ENCODE measurements at regions not wholly inside any gene's neighbourhood (a gene's known extent, or its start where the extent isn't known, plus 50 kb on each side); places are given as distances from the start of the nearest gene placed in this dataset.
"Not testable (repeated sequence)": the region's sequence is repeated elsewhere in the genome, so short reads cannot be mapped to it uniquely, and the experiment has no call there.

GRCh38 chr2:207378620-207379019, 151.1 kb upstream of the CREB1 start:
- not testable (repeated sequence) for H3K27me3 ChIP-seq (ENCODE audit: control insufficient read depth, insufficient read depth, low read length); ATAC-seq (ENCODE audit: low read depth in 2 of 2); H3K27ac ChIP-seq (ENCODE audit: insufficient read depth, low read length, poor library complexity, severe bottlenecking); H3K4me3 ChIP-seq (ENCODE audit: low read depth, low read length); DNase-seq; H3K4me3 Mint-ChIP-seq; H3K36me3 ChIP-seq (ENCODE audit: control insufficient read depth, insufficient read depth, low read length); H3K27ac Mint-ChIP-seq; H3K36me3 Mint-ChIP-seq; H3K4me1 Mint-ChIP-seq; H3K4me1 ChIP-seq (ENCODE audit: control insufficient read depth, insufficient read depth, low read length, poor library complexity, severe bottlenecking); H3K27me3 Mint-ChIP-seq
- peaks cover 4 to 53% (median 23%) of the 10 kb centered on the region in 7 donors for H3K9me3 Mint-ChIP-seq
- peaks cover 7 to 11% of the 10 kb centered on the region in 2 experiments for H3K9me3 ChIP-seq (ENCODE audit: control insufficient read depth in 2 of 2, low read length in 2 of 2)

- H3K4me1 Mint-ChIP-seq, result peaks cover 0 to 5% (median 0%) of the 10 kb centered on the region in 4 donors
- Histone ChIP-seq H3K4me3 (ENCODE audit: low read depth, low read length) (no peak overlapping the region), H3K9me3 (ENCODE audit: control insufficient read depth in 2 of 2, low read length in 2 of 2) (no peaks in the 10 kb centered on the region), H3K27me3 (ENCODE audit: control insufficient read depth, insufficient read depth, low read length) (no peaks in the 10 kb centered on the region), H3K36me3 (ENCODE audit: control insufficient read depth, insufficient read depth, low read length) (no peaks in the 10 kb centered on the region), H3K27ac (ENCODE audit: insufficient read depth, low read length, poor library complexity, severe bottlenecking) (no peak overlapping the region), H3K4me1 (ENCODE audit: control insufficient read depth, insufficient read depth, low read length, poor library complexity, severe bottlenecking) (no peaks in the 10 kb centered on the region)
- H3K27me3 Mint-ChIP-seq, result no peaks in the 10 kb centered on the region
- H3K4me3 Mint-ChIP-seq, result no peak overlapping the region
- H3K9me3 Mint-ChIP-seq, result peaks cover 0 to 20% (median 11%) of the 10 kb centered on the region in 7 donors
- ATAC-seq (ENCODE audit: low read depth in 2 of 2), result no peak
- no peak for DNase-seq
- H3K27ac Mint-ChIP-seq, result peak overlapping the region in 1 of 3 donors; percentile 16
- peaks cover 7% of the 10 kb centered on the region for H3K36me3 Mint-ChIP-seq
Measured at GRCh38 chr2:207385076-207385475, 144.7 kb upstream of the CREB1 start.

GRCh38 chr2:207385903-207386302, 143.9 kb upstream of the CREB1 start:
- no peaks in the 10 kb centered on the region for H3K27me3 Mint-ChIP-seq
- H3K9me3 Mint-ChIP-seq, result peaks cover 0 to 20% (median 7%) of the 10 kb centered on the region in 7 donors
- no peaks in the 10 kb centered on the region for H3K36me3 ChIP-seq (ENCODE audit: control insufficient read depth, insufficient read depth, low read length)
- H3K4me3 ChIP-seq (ENCODE audit: low read depth, low read length), result no peak overlapping the region
- no peak overlapping the region for H3K27ac ChIP-seq (ENCODE audit: insufficient read depth, low read length, poor library complexity, severe bottlenecking)
- H3K4me1 Mint-ChIP-seq, result peaks cover 0 to 5% (median 0%) of the 10 kb centered on the region in 4 donors
- no peaks in the 10 kb centered on the region for H3K9me3 ChIP-seq (ENCODE audit: control insufficient read depth in 2 of 2, low read length in 2 of 2)
- H3K4me1 ChIP-seq (ENCODE audit: control insufficient read depth, insufficient read depth, low read length, poor library complexity, severe bottlenecking), result no peaks in the 10 kb centered on the region
- H3K36me3 Mint-ChIP-seq, result peaks cover 7% of the 10 kb centered on the region
- no peaks in the 10 kb centered on the region for H3K27me3 ChIP-seq (ENCODE audit: control insufficient read depth, insufficient read depth, low read length)
- no peak for DNase-seq
- H3K4me3 Mint-ChIP-seq, result no peak overlapping the region
- ATAC-seq (ENCODE audit: low read depth in 2 of 2), result no peak
- no peak overlapping the region for H3K27ac Mint-ChIP-seq

GRCh38 chr2:207387001-207387571, 142.7 kb upstream of the CREB1 start:
- ATAC-seq (ENCODE audit: low read depth in 2 of 2) (no peak), DNase-seq (no peak)
- no peak overlapping the region for H3K27ac Mint-ChIP-seq
- peaks cover 0 to 15% (median 5%) of the 10 kb centered on the region in 7 donors for H3K9me3 Mint-ChIP-seq
- no peaks in the 10 kb centered on the region for H3K36me3 ChIP-seq (ENCODE audit: control insufficient read depth, insufficient read depth, low read length)
- peaks cover 7% of the 10 kb centered on the region for H3K36me3 Mint-ChIP-seq
- no peak overlapping the region for H3K27ac ChIP-seq (ENCODE audit: insufficient read depth, low read length, poor library complexity, severe bottlenecking)
- H3K27me3 ChIP-seq (ENCODE audit: control insufficient read depth, insufficient read depth, low read length), result no peaks in the 10 kb centered on the region
- no peak overlapping the region for H3K4me3 ChIP-seq (ENCODE audit: low read depth, low read length)
- peaks cover 4% of the 10 kb centered on the region for H3K27me3 Mint-ChIP-seq
- peaks cover 0 to 5% (median 0%) of the 10 kb centered on the region in 4 donors for H3K4me1 Mint-ChIP-seq
- no peaks in the 10 kb centered on the region for H3K4me1 ChIP-seq (ENCODE audit: control insufficient read depth, insufficient read depth, low read length, poor library complexity, severe bottlenecking)
- H3K4me3 Mint-ChIP-seq, result no peak overlapping the region
- no peaks in the 10 kb centered on the region for H3K9me3 ChIP-seq (ENCODE audit: control insufficient read depth in 2 of 2, low read length in 2 of 2)

GRCh38 chr2:207390302-207391095, 139.3 kb upstream of the CREB1 start:
- DNase-seq, result no peak
- H3K36me3 Mint-ChIP-seq, result no peaks in the 10 kb centered on the region
- peaks cover 0 to 4% (median 2%) of the 10 kb centered on the region in 7 donors for H3K9me3 Mint-ChIP-seq
- no peak overlapping the region for H3K27ac ChIP-seq (ENCODE audit: insufficient read depth, low read length, poor library complexity, severe bottlenecking)
- no peak for ATAC-seq (ENCODE audit: low read depth in 2 of 2)
- peaks cover 0 to 2% (median 0%) of the 10 kb centered on the region in 4 donors for H3K4me1 Mint-ChIP-seq
- no peaks in the 10 kb centered on the region for H3K4me1 ChIP-seq (ENCODE audit: control insufficient read depth, insufficient read depth, low read length, poor library complexity, severe bottlenecking)
- H3K27me3 ChIP-seq (ENCODE audit: control insufficient read depth, insufficient read depth, low read length), result no peaks in the 10 kb centered on the region
- no peak overlapping the region for H3K4me3 Mint-ChIP-seq
- H3K36me3 ChIP-seq (ENCODE audit: control insufficient read depth, insufficient read depth, low read length), result no peaks in the 10 kb centered on the region
- H3K9me3 ChIP-seq (ENCODE audit: control insufficient read depth in 2 of 2, low read length in 2 of 2), result no peaks in the 10 kb centered on the region
- no peak overlapping the region for H3K27ac Mint-ChIP-seq
- peaks cover 4% of the 10 kb centered on the region for H3K27me3 Mint-ChIP-seq
- no peak overlapping the region for H3K4me3 ChIP-seq (ENCODE audit: low read depth, low read length)

- Mint-ChIP-seq H3K4me3 (no peak overlapping the region), H3K27me3 (peaks cover 4% of the 10 kb centered on the region), H3K27ac (no peak overlapping the region), H3K9me3 (peaks cover 0 to 9% (median 3%) of the 10 kb centered on the region in 7 donors), H3K36me3 (no peaks in the 10 kb centered on the region), H3K4me1 (peaks cover 0 to 2% (median 0%) of the 10 kb centered on the region in 4 donors)
- Histone ChIP-seq H3K27me3 (ENCODE audit: control insufficient read depth, insufficient read depth, low read length) (no peaks in the 10 kb centered on the region), H3K36me3 (ENCODE audit: control insufficient read depth, insufficient read depth, low read length) (no peaks in the 10 kb centered on the region), H3K9me3 (ENCODE audit: control insufficient read depth in 2 of 2, low read length in 2 of 2) (no peaks in the 10 kb centered on the region), H3K4me1 (ENCODE audit: control insufficient read depth, insufficient read depth, low read length, poor library complexity, severe bottlenecking) (no peaks in the 10 kb centered on the region), H3K4me3 (ENCODE audit: low read depth, low read length) (no peak overlapping the region), H3K27ac (ENCODE audit: insufficient read depth, low read length, poor library complexity, severe bottlenecking) (no peak overlapping the region)
- DNase-seq, result no peak
- ATAC-seq (ENCODE audit: low read depth in 2 of 2), result no peak
Measured at GRCh38 chr2:207394203-207394781, 135.5 kb upstream of the CREB1 start.

GRCh38 chr2:207394812-207395534, 134.8 kb upstream of the CREB1 start:
- H3K27ac ChIP-seq (ENCODE audit: insufficient read depth, low read length, poor library complexity, severe bottlenecking), result no peak overlapping the region
- Mint-ChIP-seq H3K4me1 (peaks cover 0 to 2% (median 0%) of the 10 kb centered on the region in 4 donors), H3K27me3 (peaks cover 4% of the 10 kb centered on the region), H3K36me3 (no peaks in the 10 kb centered on the region), H3K27ac (no peak overlapping the region), H3K9me3 (peaks cover 0 to 9% (median 3%) of the 10 kb centered on the region in 7 donors), H3K4me3 (no peak overlapping the region)
- H3K9me3 ChIP-seq (ENCODE audit: control insufficient read depth in 2 of 2, low read length in 2 of 2), result no peaks in the 10 kb centered on the region
- peak in 1 of 3 donors; percentile 2 for DNase-seq
- H3K27me3 ChIP-seq (ENCODE audit: control insufficient read depth, insufficient read depth, low read length), result no peaks in the 10 kb centered on the region
- no peaks in the 10 kb centered on the region for H3K4me1 ChIP-seq (ENCODE audit: control insufficient read depth, insufficient read depth, low read length, poor library complexity, severe bottlenecking)
- ATAC-seq (ENCODE audit: low read depth in 2 of 2), result no peak
- H3K4me3 ChIP-seq (ENCODE audit: low read depth, low read length), result no peak overlapping the region
- H3K36me3 ChIP-seq (ENCODE audit: control insufficient read depth, insufficient read depth, low read length), result no peaks in the 10 kb centered on the region
